GM23338 (cell line): ENCODE measurements at regions not wholly inside any gene's neighbourhood (a gene's known extent, or its start where the extent isn't known, plus 50 kb on each side); places are given as distances from the start of the nearest gene placed in this dataset.

Experiments used
- ATAC-seq: fragments of 200-7000 bp; cut with Tn5 transposase; 3 replicates; pipeline ENCODE4 v1.9.1; 2020
- DNase-seq: peaks from one replicate; pipeline ENCODE4 v3.0.0-alpha.2; 2015; ENCODE audit warnings: low spot score
- H2AFZ ChIP-seq: fragments of 200-600 bp; sonication (generic); 2 replicates; pipeline ENCODE4 v1.8.0; 2016; ENCODE audit warnings: antibody characterized with exemption, mild to moderate bottlenecking, moderate library complexity
- H3F3A ChIP-seq: fragments of 200-600 bp; sonication (generic); replicated peaks from 2 replicates; pipeline ENCODE4 v1.8.0; 2017; ENCODE audit warnings: antibody characterized with exemption, mixed run types, low read depth
- H3K27ac ChIP-seq: fragments of 200-600 bp; sonication (generic); 2 replicates; pipeline ENCODE4 v1.6.1; 2016; ENCODE audit warnings: low read depth
- H3K27me3 ChIP-seq: fragments of 200-600 bp; sonication (generic); 2 replicates; pipeline ENCODE4 v1.8.0; 2016; ENCODE audit warnings: mild to moderate bottlenecking, mixed run types, moderate library complexity; ENCODE audit not compliant: insufficient read depth
- H3K36me3 ChIP-seq: fragments of 200-600 bp; sonication (generic); 2 replicates; pipeline ENCODE4 v1.8.0; 2016; ENCODE audit warnings: mild to moderate bottlenecking; ENCODE audit not compliant: insufficient read depth
- H3K4me1 ChIP-seq: fragments of 200-600 bp; sonication (generic); 2 replicates; pipeline ENCODE4 v1.8.0; 2016; ENCODE audit warnings: mild to moderate bottlenecking, moderate library complexity; ENCODE audit not compliant: insufficient read depth
- H3K4me2 ChIP-seq: fragments of 200-600 bp; sonication (generic); 2 replicates; pipeline ENCODE4 v1.7.1; 2017; ENCODE audit warnings: mixed run types
- H3K4me3 ChIP-seq: fragments of 200-600 bp; sonication (generic); 2 replicates; pipeline ENCODE4 v1.6.1; 2016; ENCODE audit warnings: mixed run types
- H3K79me2 ChIP-seq: fragments of 200-600 bp; sonication (generic); replicated peaks from 2 replicates; pipeline ENCODE4 v1.8.0; 2017; ENCODE audit warnings: mild to moderate bottlenecking; ENCODE audit not compliant: insufficient read depth
- H3K9me2 ChIP-seq: fragments of 200-600 bp; sonication (generic); 2 replicates; pipeline ENCODE4 v1.8.0; 2017; ENCODE audit not compliant: insufficient read depth
- H4K20me1 ChIP-seq: fragments of 200-600 bp; sonication (generic); replicated peaks from 2 replicates; pipeline ENCODE4 v1.8.0; 2017; ENCODE audit warnings: mild to moderate bottlenecking; ENCODE audit not compliant: insufficient read depth
- H3K27ac Mint-ChIP-seq: 2 replicates; pipeline ENCODE4 v1.8.0; 2020; ENCODE audit warnings: inconsistent platforms, mild to moderate bottlenecking, moderate library complexity, mixed read lengths
- H3K27me3 Mint-ChIP-seq: 3 replicates; pipeline ENCODE4 v1.8.0; 2022; ENCODE audit warnings: low read depth, mild to moderate bottlenecking, moderate library complexity, mixed read lengths, inconsistent platforms; ENCODE audit not compliant: insufficient read depth, poor library complexity
- H3K36me3 Mint-ChIP-seq: 3 replicates; pipeline ENCODE4 v1.8.0; 2021; ENCODE audit warnings: low read depth, mild to moderate bottlenecking, inconsistent platforms, moderate library complexity, mixed read lengths
- H3K4me1 Mint-ChIP-seq: 3 replicates; pipeline ENCODE4 v1.8.0; 2020; ENCODE audit warnings: mild to moderate bottlenecking, inconsistent platforms, mixed read lengths
- H3K4me3 Mint-ChIP-seq: 3 replicates; pipeline ENCODE4 v1.8.0; 2021; ENCODE audit warnings: moderate library complexity, mild to moderate bottlenecking, inconsistent platforms, mixed read lengths
- H3K9me3 Mint-ChIP-seq: 3 replicates; pipeline ENCODE4 v1.8.0; 2020; ENCODE audit warnings: moderate library complexity, mild to moderate bottlenecking, inconsistent platforms, mixed read lengths
- CREB1 ChIP-seq: fragments of 250-450 bp; sonication (Bioruptor Pico); IDR thresholded peaks from 2 replicates; pipeline ENCODE4 v1.5.0; 2020; ENCODE audit warnings: low read depth, mild to moderate bottlenecking, moderate library complexity
- EZH2 ChIP-seq: fragments of 200-600 bp; sonication (generic); IDR thresholded peaks from one replicate; pipeline ENCODE4 v1.8.0; 2017; ENCODE audit warnings: antibody characterized with exemption, mild to moderate bottlenecking, low read depth; ENCODE audit not compliant: unreplicated experiment
- EZH2phosphoT487 ChIP-seq: fragments of 200-600 bp; sonication (generic); IDR thresholded peaks from one replicate; pipeline ENCODE4 v1.8.1; 2018; ENCODE audit warnings: antibody characterized with exemption; ENCODE audit not compliant: unreplicated experiment
- JUNB ChIP-seq: IDR thresholded peaks from one replicate; pipeline ENCODE4 v1.6.1; 2016; ENCODE audit warnings: antibody characterized with exemption; ENCODE audit not compliant: unreplicated experiment
- NANOG ChIP-seq: IDR thresholded peaks from 2 replicates; pipeline ENCODE4 v1.6.1; 2016; ENCODE audit warnings: antibody characterized with exemption, borderline replicate concordance
- POLR2AphosphoS5 ChIP-seq: IDR thresholded peaks from 2 replicates; pipeline ENCODE4 v1.6.1; 2016; ENCODE audit warnings: antibody characterized with exemption, low read depth
- STAT1 ChIP-seq: IDR thresholded peaks from one replicate; pipeline ENCODE4 v1.6.1; 2016; ENCODE audit warnings: antibody characterized with exemption; ENCODE audit not compliant: unreplicated experiment
- ZNF114 ChIP-seq: fragments of 250-450 bp; sonication (Bioruptor Pico); IDR thresholded peaks from 2 replicates; pipeline ENCODE4 v1.5.0; 2020; ENCODE audit warnings: mild to moderate bottlenecking, moderate library complexity
- ZNF331 ChIP-seq: fragments of 250-450 bp; sonication (Bioruptor Pico); IDR thresholded peaks from 2 replicates; pipeline ENCODE4 v1.5.0; 2020; ENCODE audit warnings: low read depth, mild to moderate bottlenecking, moderate library complexity
- TF ChIP-seq, protein P1 (sequence below): fragments of 250-450 bp; sonication (Bioruptor Pico); IDR thresholded peaks from 2 replicates; pipeline ENCODE4 v1.5.0; 2020; ENCODE audit warnings: mild to moderate bottlenecking, moderate library complexity
- TF ChIP-seq, protein P2 (sequence below): IDR thresholded peaks from 2 replicates; pipeline ENCODE4 v1.6.1; 2016; ENCODE audit warnings: antibody characterized with exemption
- TF ChIP-seq, protein P3 (sequence below): IDR thresholded peaks from one replicate; pipeline ENCODE4 v1.6.1; 2018; ENCODE audit warnings: antibody characterized with exemption; ENCODE audit not compliant: unreplicated experiment
- TF ChIP-seq, protein P4 (sequence below), 2 experiments: fragments of 200-600 bp in 1 of 2; sonication (generic) in 1 of 2; conservative IDR thresholded peaks; 2 replicates each; pipeline versions ENCODE4 v1.5.1 to v1.6.1; 2016 to 2017; ENCODE audit warnings: antibody characterized with exemption in 2 of 2, low read depth in 2 of 2, mild to moderate bottlenecking in 2 of 2, moderate library complexity in 1 of 2

DNA sequence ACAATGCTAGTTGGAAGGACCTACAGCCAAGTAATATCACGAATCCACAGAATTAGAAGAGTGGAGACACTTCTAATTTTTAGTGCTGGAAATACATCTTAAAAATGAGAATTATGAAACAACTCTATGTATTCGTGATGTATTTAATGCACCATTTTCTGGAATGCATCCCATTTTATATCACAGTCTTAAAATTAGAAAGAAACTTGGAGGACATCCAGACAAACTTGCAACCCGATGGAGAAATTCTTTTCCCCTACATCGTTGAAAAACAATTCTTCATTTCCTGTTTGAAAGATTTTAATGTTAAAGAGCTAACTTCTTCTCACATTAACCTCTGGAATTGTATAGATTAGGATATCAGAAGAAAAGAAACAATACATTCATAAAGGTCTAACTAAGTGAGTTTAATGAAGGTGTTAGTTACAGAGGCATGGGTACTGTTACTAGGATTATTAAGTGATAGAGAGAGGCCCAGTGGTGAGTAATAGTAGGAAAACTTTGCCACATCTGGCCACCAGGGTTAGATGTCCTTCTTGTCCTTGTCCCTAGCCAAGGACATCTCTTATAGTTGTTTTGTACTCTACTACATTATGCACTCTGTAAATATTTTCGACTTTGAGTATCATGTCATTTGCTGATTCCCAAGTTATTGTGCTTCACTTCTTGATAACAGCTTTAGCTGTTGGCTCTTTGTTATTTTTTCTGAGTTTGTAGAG is 502.4 kb upstream of the PTCHD4 start:
- ATAC-seq = no peak

More for the DNA sequence above, 502.4 kb upstream of the PTCHD4 start:
- DNase-seq = no peak
- Histone ChIP-seq H3K4me3 (no peak overlapping the region), H3K27ac (no peak overlapping the region), H2AFZ (no peak overlapping the region), H3K9me2 (no peaks in the 10 kb centered on the region), H3F3A (no peaks in the 10 kb centered on the region), H3K36me3 (no peaks in the 10 kb centered on the region), H3K4me2 (no peak overlapping the region), H3K79me2 (no peaks in the 10 kb centered on the region), H3K27me3 (no peaks in the 10 kb centered on the region), H4K20me1 (no peaks in the 10 kb centered on the region), H3K4me1 (no peaks in the 10 kb centered on the region)
- Mint-ChIP-seq H3K4me3 (no peak overlapping the region), H3K27me3 (no peaks in the 10 kb centered on the region), H3K36me3 (no peaks in the 10 kb centered on the region), H3K9me3 (peaks cover 13% of the 10 kb centered on the region; the same call in 1 of the 3 replicates), H3K27ac (no peak overlapping the region), H3K4me1 (no peaks in the 10 kb centered on the region)
- TF ChIP-seq STAT1 = no peak
- TF ChIP-seq ZNF114 (CRISPR knock-in tag) = no peak
- no peak for TF ChIP-seq EZH2phosphoT487
- TF ChIP-seq ZNF331 = no peak
- no peak for TF ChIP-seq POLR2AphosphoS5
- no peak for TF ChIP-seq NANOG
- TF ChIP-seq, protein P1, sequence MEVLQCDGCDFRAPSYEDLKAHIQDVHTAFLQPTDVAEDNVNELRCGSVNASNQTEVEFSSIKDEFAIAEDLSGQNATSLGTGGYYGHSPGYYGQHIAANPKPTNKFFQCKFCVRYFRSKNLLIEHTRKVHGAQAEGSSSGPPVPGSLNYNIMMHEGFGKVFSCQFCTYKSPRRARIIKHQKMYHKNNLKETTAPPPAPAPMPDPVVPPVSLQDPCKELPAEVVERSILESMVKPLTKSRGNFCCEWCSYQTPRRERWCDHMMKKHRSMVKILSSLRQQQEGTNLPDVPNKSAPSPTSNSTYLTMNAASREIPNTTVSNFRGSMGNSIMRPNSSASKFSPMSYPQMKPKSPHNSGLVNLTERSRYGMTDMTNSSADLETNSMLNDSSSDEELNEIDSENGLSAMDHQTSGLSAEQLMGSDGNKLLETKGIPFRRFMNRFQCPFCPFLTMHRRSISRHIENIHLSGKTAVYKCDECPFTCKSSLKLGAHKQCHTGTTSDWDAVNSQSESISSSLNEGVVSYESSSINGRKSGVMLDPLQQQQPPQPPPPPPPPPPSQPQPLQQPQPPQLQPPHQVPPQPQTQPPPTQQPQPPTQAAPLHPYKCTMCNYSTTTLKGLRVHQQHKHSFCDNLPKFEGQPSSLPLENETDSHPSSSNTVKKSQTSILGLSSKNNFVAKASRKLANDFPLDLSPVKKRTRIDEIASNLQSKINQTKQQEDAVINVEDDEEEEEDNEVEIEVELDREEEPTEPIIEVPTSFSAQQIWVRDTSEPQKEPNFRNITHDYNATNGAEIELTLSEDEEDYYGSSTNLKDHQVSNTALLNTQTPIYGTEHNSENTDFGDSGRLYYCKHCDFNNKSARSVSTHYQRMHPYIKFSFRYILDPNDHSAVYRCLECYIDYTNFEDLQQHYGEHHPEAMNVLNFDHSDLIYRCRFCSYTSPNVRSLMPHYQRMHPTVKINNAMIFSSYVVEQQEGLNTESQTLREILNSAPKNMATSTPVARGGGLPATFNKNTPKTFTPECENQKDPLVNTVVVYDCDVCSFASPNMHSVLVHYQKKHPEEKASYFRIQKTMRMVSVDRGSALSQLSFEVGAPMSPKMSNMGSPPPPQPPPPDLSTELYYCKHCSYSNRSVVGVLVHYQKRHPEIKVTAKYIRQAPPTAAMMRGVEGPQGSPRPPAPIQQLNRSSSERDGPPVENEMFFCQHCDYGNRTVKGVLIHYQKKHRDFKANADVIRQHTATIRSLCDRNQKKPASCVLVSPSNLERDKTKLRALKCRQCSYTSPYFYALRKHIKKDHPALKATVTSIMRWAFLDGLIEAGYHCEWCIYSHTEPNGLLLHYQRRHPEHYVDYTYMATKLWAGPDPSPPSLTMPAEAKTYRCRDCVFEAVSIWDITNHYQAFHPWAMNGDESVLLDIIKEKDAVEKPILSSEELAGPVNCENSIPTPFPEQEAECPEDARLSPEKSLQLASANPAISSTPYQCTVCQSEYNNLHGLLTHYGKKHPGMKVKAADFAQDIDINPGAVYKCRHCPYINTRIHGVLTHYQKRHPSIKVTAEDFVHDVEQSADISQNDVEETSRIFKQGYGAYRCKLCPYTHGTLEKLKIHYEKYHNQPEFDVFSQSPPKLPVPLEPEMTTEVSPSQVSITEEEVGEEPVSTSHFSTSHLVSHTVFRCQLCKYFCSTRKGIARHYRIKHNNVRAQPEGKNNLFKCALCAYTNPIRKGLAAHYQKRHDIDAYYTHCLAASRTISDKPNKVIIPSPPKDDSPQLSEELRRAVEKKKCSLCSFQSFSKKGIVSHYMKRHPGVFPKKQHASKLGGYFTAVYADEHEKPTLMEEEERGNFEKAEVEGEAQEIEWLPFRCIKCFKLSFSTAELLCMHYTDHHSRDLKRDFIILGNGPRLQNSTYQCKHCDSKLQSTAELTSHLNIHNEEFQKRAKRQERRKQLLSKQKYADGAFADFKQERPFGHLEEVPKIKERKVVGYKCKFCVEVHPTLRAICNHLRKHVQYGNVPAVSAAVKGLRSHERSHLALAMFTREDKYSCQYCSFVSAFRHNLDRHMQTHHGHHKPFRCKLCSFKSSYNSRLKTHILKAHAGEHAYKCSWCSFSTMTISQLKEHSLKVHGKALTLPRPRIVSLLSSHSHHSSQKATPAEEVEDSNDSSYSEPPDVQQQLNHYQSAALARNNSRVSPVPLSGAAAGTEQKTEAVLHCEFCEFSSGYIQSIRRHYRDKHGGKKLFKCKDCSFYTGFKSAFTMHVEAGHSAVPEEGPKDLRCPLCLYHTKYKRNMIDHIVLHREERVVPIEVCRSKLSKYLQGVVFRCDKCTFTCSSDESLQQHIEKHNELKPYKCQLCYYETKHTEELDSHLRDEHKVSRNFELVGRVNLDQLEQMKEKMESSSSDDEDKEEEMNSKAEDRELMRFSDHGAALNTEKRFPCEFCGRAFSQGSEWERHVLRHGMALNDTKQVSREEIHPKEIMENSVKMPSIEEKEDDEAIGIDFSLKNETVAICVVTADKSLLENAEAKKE (CRISPR knock-in tag) = no peak
- TF ChIP-seq EZH2 = no peak
- no peak for TF ChIP-seq CREB1 (CRISPR knock-in tag)
- TF ChIP-seq, protein P2, sequence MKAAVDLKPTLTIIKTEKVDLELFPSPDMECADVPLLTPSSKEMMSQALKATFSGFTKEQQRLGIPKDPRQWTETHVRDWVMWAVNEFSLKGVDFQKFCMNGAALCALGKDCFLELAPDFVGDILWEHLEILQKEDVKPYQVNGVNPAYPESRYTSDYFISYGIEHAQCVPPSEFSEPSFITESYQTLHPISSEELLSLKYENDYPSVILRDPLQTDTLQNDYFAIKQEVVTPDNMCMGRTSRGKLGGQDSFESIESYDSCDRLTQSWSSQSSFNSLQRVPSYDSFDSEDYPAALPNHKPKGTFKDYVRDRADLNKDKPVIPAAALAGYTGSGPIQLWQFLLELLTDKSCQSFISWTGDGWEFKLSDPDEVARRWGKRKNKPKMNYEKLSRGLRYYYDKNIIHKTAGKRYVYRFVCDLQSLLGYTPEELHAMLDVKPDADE = no peak
- TF ChIP-seq, protein P3, sequence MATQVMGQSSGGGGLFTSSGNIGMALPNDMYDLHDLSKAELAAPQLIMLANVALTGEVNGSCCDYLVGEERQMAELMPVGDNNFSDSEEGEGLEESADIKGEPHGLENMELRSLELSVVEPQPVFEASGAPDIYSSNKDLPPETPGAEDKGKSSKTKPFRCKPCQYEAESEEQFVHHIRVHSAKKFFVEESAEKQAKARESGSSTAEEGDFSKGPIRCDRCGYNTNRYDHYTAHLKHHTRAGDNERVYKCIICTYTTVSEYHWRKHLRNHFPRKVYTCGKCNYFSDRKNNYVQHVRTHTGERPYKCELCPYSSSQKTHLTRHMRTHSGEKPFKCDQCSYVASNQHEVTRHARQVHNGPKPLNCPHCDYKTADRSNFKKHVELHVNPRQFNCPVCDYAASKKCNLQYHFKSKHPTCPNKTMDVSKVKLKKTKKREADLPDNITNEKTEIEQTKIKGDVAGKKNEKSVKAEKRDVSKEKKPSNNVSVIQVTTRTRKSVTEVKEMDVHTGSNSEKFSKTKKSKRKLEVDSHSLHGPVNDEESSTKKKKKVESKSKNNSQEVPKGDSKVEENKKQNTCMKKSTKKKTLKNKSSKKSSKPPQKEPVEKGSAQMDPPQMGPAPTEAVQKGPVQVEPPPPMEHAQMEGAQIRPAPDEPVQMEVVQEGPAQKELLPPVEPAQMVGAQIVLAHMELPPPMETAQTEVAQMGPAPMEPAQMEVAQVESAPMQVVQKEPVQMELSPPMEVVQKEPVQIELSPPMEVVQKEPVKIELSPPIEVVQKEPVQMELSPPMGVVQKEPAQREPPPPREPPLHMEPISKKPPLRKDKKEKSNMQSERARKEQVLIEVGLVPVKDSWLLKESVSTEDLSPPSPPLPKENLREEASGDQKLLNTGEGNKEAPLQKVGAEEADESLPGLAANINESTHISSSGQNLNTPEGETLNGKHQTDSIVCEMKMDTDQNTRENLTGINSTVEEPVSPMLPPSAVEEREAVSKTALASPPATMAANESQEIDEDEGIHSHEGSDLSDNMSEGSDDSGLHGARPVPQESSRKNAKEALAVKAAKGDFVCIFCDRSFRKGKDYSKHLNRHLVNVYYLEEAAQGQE = no peak
- TF ChIP-seq, protein P4, sequence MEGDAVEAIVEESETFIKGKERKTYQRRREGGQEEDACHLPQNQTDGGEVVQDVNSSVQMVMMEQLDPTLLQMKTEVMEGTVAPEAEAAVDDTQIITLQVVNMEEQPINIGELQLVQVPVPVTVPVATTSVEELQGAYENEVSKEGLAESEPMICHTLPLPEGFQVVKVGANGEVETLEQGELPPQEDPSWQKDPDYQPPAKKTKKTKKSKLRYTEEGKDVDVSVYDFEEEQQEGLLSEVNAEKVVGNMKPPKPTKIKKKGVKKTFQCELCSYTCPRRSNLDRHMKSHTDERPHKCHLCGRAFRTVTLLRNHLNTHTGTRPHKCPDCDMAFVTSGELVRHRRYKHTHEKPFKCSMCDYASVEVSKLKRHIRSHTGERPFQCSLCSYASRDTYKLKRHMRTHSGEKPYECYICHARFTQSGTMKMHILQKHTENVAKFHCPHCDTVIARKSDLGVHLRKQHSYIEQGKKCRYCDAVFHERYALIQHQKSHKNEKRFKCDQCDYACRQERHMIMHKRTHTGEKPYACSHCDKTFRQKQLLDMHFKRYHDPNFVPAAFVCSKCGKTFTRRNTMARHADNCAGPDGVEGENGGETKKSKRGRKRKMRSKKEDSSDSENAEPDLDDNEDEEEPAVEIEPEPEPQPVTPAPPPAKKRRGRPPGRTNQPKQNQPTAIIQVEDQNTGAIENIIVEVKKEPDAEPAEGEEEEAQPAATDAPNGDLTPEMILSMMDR (conservative IDR thresholded peaks at IDR 0.05; ENCODE audit: low read depth in 2 of 2) = no peak
- TF ChIP-seq JUNB = no peak
